ENCODE measurements at regions not wholly inside any gene's neighbourhood (a gene's known extent, or its start where the extent isn't known, plus 50 kb on each side); places are given as distances from the start of the nearest gene placed in this dataset.
"Not testable (repeated sequence)": the region's sequence is repeated elsewhere in the genome, so short reads cannot be mapped to it uniquely, and the experiment has no call there.

DNA sequence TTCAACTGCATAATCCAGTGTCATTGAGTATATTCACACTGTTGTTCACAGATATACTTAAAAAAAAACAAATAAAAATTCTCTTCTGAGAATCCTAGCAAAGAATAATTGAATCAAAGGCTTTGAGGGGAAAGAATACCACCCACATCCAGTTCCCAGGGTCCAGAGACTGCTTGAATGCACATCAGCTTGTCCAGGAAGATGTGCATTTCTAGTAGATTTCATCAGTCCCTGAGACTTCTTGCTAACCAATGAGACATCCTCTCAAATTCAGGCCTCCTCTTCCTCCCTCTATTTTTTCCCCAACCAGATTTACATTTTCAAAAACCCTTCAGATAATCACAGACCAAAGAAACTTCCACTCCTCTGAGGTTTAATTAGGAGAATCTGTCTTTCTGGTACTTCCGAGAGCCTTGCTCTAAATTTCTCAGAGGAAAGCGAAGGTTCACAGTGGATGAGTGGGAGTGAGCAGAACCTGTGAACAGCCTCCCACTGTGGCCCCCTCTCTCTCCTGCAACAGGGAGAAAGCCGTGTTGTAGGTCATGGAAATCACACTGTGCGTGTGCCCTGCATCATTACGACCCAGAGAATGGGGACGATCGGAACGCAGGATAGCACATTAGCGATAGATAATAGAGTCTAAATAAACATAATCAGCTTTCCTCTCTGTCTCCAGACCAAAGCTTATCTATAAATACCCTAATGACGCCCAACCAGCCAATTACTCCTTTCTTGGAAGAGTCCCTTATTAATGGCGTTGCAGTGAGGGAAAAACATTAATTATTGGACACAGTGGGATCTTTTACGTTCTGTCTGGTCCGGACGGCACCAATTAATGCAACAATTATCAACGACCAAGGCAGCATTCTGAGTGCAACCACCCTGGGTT lies 212.5 kb downstream of the EMX2 start:
- no peak for DNase-seq

DNA sequence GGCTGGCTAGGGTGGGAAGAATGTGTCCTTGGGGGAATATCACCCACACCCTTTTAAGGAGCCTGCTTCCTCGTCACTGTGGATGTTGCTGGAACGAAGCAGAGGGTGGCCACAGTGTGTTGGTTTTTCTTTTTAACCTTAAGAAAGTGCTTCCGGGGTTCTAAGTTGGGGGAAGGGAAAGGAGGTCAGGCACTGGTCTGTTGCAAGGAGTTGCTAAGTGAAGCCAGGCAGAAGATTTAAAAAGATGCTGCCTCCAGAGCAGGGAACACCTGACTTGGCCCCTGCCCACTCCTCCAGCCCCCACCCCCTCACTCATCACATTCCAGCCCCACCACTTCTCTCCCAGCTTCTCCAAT lies 213.1 kb downstream of the EMX2 start:
- DNase-seq = no peak

DNA sequence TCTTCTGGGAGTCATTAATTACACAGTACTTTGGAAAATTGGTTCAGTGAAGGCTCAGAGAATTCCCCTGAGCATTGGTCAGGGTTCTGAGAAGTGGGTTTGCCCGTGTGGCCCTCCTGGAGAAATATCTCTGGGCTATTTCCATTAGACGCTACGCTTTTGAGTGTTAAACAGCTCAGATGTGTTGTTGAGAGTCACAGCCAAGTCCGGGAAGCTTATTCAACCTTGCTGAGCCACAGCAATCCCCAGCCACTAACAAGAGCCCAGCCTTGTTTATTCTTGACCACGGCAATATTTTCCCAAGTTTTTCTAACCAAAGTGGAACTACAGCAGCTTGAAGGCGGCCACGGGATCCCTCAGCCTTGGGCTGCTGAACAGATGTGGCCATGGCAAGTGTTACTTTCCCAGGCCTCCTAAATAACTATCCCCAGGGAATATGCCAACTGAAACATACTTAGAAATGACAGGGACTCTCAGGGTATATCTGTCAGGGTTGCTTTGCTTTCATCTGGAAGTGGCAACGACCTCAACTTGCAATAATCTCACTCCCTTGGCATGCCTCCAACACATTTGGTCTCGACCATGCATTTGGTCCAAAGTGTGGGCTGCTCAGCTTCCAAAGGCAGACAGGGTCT lies 214.7 kb downstream of the EMX2 start:
- peak; percentile 56 for DNase-seq

DNA sequence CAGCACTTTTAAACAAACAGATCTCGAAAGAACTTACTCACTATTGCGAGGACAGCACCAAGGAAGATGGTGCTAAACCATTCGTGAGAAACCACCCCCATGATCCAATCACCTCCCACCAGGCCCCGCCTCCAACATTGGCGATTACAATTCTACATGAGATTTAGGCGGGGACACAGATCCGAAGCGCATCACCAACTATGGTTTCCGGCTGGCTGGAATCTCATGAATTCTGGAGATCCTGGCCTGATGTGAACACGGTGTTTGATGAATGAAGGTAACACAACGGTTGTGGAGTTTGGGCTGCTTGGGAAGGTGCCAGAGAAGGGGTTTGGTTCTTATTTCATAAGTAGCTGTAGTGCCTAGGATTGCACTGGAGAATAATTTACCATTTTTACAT lies 216.7 kb downstream of the EMX2 start:
- DNase-seq = no peak

DNA sequence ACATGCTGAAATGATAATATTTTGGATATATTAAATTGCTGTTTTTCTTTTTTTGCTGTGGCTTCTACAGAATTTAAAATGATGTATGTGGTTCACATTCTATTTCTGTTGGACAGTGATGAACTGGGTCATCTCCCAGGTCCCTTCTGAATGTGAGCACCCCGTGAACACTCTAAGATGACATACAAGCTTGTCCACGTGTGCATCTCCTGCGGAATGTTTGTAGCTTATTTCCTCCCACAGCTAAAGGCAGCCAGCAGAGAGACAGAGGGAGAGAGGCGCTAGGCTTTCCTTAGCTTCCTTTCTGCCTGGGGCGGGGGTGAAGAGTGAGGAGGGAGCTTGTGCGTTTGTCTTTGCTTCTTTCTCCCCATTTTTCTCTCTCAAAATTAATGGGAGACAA lies 219.1 kb downstream of the EMX2 start:
- DNase-seq = no peak

DNA sequence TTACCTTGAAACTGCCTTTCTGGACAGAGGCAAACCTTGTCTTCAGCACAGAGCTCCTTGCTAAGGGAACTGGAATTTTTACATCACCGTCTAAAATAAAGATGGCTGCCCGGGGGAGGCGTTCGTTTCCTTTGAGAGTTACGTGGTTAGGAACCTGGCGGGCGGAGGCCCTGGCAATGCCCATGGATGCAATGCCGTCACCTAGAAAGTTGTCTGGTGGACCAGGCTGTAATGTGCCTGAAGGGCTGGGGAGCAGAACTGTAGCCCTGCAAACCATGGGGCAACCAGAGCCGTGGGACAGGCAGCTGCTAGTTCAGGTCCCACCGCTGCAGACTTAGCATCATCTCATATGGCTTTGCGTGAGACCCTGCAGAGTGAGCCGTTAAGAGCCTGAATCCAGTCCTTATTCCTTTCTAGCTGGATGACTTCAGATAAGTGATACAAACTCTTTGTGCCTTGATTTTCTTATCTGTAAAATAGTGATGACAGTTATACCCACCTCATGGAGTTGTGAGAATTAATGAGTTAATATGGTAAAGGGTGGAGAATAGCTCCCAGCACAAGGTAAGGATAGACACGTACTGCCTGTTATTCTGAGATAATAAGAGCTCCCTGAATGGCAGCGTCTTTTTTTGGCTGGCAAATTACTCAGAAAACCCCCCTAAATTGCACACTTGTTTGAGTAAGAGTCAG lies 219.7 kb downstream of the EMX2 start:
- no peak for DNase-seq

DNA sequence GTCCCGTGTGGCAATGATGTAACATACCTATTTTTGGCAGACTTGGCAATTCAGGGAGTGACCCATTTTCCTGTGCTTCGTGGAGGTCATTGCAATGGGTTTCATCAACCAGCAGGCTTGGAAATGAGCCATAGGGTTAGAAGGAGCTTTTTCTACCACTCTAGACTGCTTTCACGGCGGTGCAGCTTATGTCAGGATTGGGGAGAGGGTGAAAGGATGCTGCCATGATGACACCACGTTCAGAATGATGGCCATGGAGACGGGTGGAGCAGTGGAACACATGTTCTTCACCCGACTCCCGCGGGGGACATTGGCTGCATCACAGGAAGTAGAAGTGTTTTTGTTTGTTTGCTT lies 220.2 kb downstream of the EMX2 start:
- no peak for DNase-seq

DNA sequence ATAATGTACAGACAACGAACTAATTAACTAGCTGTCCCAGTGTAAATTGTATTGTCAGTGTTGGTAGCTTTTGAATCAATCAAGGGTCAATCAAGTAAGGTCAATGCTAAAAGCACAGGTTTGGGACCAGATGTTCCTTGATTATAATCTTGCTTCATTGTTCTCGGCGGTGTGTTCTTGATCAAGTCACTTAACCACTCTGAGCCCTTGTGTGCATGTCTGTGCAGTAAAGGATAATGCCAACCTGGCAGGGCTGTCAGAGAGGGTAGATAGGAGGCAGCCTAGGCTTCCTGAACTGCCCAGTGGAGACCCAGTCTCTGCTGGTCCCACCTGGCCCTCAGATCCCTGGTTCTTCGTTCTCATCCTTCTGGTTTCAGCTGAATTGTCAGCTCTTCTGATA lies 221.0 kb downstream of the EMX2 start:
- no peak for DNase-seq

DNA sequence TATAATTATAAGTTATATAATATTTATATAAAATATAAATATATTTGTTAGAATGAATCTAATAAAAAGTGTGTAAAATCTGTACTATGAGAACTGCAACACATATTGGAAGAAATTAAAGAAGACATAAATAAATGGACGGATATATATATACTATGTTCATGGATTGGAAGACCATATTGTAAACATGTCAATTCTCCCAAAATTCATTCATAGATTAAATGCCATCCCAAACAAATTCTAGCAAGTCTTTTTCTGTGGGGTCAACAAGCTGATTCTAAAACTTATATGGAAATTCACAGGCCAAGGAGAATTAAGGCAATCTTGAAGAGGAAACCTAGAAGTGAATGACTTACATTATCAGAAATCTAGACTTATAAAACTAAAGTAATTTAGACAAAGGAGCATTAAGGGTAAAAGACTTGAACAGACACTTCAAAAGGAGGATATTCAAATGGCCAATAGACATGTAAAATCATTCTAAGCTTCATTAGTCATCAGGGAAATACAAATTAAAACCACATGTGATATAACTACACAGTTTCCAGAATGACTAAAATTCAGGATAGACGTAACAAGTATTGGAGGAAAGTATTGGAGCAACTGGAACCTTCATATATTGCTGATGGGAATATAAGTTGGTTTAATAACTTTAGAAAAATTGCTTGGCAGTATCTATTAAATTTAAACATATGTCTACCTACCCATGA lies 225.9 kb downstream of the EMX2 start:
- DNase-seq = no peak

DNA sequence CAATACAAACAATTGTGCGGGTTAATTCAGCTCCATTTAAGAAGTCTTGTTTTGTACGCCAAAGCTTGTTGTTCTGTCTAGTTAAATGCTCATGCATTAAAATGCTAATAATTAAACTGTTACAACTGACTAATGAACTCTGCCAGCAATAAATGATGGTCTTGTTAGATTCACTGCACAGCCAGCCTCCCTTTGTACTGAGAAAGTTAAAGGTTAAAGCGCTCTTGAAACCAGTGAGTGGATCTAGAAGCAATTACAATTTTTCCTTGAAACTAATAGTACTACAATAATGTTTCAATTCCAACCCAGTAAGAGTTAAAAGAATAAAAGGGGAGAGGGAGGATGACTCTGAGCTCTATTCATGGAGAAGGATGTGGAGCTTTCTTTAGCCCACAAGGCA lies 233.0 kb downstream of the EMX2 start:
- no peak for DNase-seq

DNA sequence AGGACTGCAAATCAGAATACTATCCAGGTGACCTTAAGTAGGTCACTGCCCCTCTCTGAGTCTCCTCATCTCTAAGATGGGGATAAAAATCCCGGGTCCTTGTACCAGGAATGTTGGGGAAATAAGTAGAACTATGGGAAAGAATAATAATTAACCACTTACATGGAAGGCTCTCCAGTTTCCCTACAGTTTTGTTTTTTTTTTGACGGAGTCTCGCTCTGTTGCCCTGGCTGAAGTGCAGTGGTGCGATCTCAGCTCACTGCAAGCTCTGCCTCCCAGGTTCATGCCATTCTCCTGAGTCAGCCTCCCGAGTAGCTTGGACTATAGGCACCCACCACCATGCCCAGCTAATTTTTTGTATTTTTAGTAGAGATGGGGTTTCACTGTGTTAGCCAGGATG lies 234.7 kb downstream of the EMX2 start:
- DNase-seq = not testable (repeated sequence)

DNA sequence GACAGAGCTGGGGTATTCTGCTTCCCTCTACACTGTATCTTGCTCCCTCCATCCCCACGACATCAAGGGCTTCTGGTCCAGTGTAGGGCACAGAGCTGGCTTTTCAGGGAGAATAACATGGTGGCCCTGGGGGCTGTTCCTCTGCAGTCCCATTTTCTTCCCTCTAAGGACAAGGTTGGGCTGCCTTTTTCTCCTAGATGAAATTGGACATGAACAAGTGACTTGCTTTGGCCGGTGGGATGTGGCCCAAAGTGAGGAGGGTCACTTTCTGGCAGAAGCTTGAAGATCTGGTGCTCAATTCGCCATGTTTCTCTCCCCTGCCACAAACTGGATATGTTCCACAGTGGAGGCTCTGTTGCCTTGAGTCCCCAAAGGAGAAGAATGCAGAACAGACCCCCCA lies 235.7 kb downstream of the EMX2 start:
- no peak for DNase-seq

DNA sequence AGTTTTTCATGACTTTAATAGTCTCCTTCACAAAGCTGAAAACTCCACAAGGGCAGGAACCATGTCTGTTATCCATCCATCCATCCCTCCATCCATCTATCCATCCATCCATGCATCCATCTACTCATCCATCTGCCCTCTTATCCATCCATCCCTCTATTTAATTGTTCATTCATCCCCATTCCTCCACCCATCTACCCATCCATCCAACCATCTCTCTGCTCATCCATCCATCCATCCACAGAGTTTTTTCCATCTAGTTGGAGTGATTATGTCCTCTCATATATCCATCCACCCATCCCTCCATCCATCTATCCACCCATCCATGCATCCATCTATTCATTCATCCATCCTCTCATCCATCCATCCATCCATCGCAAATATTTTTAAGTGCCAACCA lies 237.9 kb downstream of the EMX2 start:
- no peak for DNase-seq

DNA sequence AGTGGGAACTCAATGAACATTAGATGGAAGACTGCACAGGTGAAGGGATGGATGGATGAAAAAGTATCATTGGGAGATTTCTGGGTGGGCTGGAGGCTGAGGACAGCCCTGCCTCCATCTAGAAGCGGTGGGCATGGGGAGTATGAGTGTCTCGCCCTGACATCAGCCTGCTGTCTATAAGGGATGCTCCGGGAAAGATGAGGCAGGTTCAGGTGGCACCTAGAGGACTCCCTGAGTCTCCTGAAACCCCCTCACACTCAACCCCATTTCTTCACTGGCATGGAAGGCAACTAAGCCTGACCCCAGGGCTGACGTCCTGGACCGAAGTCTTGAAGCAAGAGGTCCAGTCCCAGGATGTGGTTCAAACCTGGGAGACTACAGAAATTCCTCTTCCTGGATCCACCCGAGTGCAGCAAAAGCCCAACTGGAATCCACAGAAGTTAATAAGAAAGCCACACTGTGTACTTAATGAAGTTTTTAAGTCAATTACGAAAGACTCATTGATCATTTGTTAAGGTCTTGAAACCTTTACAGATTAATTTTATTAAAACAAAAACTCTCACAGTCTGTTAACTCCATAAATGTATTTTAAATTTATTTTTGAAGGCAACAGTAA lies 238.8 kb downstream of the EMX2 start:
- DNase-seq = no peak

DNA sequence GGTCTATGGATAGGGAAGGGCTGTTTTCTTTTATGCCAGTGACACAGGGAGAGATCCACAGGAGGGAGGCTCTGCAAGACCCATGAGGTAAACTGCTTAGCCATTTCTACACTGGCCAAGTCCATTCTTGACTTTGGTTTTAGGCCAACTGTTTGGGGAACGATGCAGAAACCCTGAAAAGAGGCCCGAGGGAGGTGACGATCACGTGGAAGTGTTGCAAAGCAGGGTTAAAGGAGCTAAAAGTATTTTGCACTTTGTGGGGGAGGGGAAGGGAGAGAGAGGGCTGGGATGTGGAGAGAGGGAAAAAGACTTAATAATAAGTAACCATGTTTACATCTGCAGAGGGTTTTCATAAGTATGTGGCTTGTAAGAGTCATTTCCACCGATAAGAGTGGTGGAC lies 239.7 kb downstream of the EMX2 start:
- DNase-seq = no peak

DNA sequence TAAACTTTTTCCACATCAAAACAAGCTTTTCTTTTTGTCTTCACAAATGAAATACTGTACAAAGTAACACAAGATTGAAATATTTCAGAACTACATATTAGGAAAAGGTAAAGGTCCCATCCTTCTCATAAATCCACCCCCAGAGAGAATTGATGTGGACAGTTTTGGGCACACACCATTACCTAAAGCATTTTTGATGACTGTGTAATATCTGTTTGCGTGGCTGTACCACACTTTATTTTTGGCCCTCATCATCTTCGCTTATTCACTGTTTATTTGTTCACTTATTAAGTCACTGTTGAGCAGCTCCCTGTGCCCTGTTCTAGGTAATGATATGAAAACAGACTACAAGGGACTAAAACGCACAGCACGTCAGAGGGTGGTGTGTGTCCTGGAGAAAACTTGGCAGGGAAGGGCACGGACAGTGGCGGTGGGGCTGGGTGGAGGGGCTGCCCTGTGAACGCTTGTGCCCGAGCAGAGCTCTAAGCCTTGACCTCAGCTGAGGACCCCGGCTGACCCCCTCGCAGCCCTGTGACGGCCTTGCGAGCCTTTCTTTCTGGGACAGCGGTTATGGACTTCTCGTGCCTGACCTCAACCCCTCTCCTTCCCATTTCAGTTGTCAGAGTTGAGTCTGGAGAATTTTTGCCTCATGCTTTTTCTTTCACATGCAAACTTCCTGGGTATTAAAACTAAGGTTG lies 241.3 kb downstream of the EMX2 start:
- no peak for DNase-seq

DNA sequence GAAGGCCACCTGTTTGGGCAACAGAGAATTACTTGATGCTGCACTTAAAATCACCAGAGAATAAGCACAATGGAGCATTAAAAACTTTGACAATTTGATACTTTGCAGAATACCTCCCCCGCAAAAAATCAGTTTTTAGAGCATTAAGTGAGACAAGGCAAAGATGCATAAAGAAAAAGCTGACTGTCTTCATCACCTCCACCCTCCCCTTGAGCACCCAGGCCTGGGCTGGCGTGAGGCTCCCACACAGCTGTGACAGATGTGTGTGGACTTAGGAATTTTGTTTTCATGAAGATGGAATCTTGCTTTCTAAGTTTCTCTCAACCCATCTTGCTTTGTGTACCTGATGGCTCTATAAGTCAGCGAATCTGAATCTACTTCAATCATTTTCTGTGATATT lies 242.2 kb downstream of the EMX2 start:
- no peak for DNase-seq

DNA sequence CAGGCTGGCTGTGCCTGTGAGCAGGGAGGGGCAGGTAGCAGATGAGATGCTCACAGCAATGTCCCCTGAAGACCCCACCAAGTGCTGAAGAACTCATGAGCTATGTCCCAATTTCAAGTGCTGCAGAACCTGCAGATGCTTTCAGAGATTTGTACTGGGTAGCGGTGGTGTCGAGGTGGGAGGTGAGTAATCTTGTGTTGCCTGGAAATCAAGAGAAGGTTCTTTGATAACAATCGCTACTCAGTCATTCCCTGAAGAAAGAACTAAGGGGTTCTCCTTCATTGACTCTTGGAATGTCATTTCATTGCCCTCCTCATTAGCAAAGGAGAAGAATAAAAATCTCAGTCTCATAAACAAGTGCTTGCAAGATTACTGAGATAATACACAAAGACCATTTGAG lies 246.4 kb downstream of the EMX2 start:
- no peak for DNase-seq

DNA sequence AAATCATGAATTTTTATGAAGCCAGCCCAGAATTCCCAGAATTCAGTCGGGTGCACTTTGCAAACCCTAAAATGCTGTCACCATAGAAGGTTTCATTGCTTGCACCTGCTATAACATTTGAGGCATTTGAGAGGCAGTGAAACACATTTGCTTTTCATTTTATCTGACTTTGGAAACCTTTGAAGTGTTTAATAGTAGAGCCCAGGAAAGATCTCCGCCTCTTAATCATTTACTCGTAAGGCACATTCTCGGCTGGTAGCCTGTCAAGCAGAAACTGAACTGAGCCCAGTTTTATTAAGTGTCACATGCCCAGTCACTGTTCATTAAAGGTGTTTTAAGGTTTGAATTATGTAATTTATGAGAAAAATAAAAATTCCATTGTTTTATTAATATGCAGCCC lies 247.6 kb downstream of the EMX2 start:
- no peak for DNase-seq

DNA sequence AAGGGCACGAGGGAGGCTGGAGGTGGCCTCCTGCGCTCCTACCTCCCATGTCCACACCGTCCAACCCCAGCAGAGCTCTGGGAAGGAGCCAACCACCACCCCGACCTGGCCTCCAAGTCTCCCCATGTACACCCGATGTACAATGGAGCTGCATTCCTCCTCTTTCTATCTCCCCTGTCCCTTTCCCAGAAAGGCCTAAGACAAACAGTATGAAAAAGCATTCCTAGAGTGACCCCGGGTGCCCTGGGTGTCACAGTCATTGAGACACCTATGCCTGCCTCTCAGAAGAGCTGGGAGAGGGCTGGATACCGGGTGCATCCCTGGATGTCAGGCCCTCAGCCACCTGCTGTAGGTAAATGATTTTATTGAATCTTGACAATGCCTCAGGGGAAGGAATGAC lies 248.1 kb downstream of the EMX2 start:
- no peak for DNase-seq

DNA sequence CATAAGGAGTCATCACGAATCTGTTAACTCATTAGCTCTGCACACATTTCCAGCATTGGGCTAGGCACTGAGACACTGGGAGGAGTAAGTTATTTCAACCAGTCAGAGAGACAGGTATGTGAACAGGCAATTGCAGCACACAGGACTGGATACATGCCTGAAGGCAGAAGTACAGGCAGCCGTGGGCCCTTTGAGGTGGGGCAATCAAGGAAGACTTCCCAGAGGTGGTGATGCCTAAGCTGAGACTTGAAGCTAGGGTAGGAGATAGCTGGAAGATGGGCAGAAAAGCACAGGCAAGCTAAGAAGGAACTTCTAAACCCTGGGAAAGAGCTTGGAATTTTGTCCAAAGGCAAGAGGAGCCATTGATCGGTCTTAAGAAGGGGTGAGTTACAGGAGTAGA lies 249.7 kb downstream of the EMX2 start:
- DNase-seq = no peak

DNA sequence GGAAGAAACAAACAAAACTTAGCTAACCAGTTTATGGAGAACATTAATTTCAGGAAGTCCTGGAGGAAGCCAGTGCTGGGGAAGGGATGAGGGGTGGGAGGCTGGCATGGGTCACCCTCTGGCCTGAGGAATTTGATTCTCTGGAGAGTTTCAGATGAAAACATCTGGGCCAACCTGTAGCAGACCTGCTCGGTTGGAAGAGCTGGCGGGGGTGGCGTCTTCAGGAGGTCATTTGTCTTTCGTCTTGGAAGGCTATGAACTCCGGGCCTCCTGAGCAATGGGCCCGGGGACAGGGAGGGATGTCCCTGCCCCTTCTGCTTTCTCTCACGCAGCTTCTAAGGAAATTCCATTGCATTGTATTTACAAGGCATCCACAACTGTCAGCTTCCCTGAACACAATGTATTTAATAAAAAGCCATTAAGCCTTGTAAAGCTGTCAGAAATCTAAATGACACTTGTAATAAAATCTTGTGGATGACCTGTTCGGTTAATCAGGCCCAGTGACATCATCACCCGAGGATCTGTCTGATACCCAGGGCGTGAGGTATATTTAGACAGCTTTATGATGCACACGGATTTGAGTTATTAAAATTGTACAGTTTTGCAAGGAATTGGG lies 250.5 kb downstream of the RAB11FIP2 start:
- DNase-seq = no peak
